ENCODE measurements at regions not wholly inside any gene's neighbourhood (a gene's known extent, or its start where the extent isn't known, plus 50 kb on each side); places are given as distances from the start of the nearest gene placed in this dataset.

DNA sequence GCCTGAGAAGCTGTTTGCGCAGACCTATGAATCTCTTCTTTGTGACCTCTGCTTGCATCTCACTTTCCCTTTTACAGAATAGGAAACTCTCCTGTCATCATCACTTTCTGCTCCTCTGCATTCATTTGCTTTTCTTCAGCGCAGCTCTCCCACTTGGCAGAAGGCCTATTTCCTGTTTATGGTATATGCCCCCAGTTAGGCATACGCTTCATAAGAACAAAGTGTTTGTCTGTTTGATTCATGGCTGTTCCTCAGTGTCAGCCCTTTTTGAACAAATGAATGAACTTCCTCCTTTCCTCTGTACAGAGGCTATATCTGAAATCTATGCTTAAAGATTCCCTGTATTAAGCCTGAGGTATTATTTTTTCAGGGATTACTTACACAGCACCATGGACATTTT, 1216.9 kb upstream of the GBE1 start:
- intact Hi-C loops (cut with DNase I): no loop called here

DNA sequence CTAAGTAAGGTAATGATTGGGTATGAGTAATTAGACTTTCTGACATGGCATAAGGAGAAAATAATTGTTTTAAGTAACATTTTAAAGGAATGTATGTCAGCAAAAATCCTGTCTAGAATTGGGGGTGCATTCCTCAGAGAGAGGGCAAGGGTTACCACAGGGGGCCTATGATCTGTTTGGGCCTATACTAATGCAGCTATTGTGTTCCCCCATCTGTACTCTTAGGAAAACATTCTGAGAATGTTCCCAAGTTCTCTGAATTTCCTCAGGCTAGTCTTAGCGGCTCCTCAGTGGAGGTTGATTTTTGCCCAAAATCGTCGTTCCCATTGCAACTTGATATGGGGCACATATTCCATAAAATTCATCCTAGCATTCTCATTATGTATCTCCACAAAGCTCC, 1216.4 kb upstream of the GBE1 start:
- no peak for DNase-seq
- 87 to 88% methylated on average over 3 of the region's 3 CpGs for WGBS, 2 donors
- intact Hi-C loops (cut with DNase I): no loop called here

More for the DNA sequence above, 1216.9 kb upstream of the GBE1 start:
- H3K4me3 ChIP-seq: no peak overlapping the region
- H3K4me1 ChIP-seq: no peaks in the 10 kb centered on the region
- DNase-seq: no peak
- no peak for TF ChIP-seq POLR2A (IDR thresholded peaks at IDR 0.05)
- TF ChIP-seq, protein P1, sequence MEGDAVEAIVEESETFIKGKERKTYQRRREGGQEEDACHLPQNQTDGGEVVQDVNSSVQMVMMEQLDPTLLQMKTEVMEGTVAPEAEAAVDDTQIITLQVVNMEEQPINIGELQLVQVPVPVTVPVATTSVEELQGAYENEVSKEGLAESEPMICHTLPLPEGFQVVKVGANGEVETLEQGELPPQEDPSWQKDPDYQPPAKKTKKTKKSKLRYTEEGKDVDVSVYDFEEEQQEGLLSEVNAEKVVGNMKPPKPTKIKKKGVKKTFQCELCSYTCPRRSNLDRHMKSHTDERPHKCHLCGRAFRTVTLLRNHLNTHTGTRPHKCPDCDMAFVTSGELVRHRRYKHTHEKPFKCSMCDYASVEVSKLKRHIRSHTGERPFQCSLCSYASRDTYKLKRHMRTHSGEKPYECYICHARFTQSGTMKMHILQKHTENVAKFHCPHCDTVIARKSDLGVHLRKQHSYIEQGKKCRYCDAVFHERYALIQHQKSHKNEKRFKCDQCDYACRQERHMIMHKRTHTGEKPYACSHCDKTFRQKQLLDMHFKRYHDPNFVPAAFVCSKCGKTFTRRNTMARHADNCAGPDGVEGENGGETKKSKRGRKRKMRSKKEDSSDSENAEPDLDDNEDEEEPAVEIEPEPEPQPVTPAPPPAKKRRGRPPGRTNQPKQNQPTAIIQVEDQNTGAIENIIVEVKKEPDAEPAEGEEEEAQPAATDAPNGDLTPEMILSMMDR (IDR thresholded peaks at IDR 0.05): no peak
- 50% methylated on average over 3 of the region's 3 CpGs for WGBS, 2 donors
- no peaks in the 10 kb centered on the region for H3K9me3 ChIP-seq
- no peak overlapping the region for H3K27ac ChIP-seq
- no peaks in the 10 kb centered on the region for H3K27me3 ChIP-seq
- no peaks in the 10 kb centered on the region for H3K36me3 ChIP-seq

DNA sequence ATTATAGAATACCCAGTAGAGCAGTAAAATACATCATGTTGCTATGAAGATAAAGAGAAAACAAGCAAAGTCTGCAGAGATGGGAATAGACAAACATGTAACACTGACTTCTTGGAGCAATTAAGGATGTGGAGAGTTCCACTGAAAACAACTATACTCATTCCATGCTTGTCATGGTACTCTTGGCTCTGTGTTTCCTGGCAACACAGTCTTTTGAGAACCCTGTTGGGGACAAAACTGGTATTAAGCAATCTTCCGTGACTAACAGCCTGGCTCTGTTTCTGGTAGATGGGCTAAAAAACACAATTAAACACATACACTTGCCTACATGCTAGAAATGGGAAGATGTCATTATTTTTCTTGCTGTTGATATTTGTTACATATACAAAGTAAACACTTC, 1212.3 kb upstream of the GBE1 start:
- intact Hi-C loops (cut with DNase I): no loop called here
- 50 to 53% methylated on average over 1 of the region's 1 CpG for WGBS, 2 donors
- DNase-seq: no peak

More for the DNA sequence above, 1216.4 kb upstream of the GBE1 start:
- Histone ChIP-seq H3K9me3 (no peaks in the 10 kb centered on the region), H3K36me3 (no peaks in the 10 kb centered on the region), H3K27me3 (no peaks in the 10 kb centered on the region), H3K4me3 (no peak overlapping the region), H3K4me1 (no peaks in the 10 kb centered on the region), H3K27ac (no peak overlapping the region)
- TF ChIP-seq POLR2A (IDR thresholded peaks at IDR 0.05): no peak
- TF ChIP-seq, protein P1 (IDR thresholded peaks at IDR 0.05): no peak

GRCh38 chr3:82960379-82960778, 1198.9 kb upstream of the GBE1 start:
- H3K4me1 ChIP-seq: no peaks in the 10 kb centered on the region
- no peaks in the 10 kb centered on the region for H3K27me3 ChIP-seq
- H3K27ac ChIP-seq: no peak overlapping the region
- no peaks in the 10 kb centered on the region for H3K36me3 ChIP-seq
- TF ChIP-seq, protein P1 (IDR thresholded peaks at IDR 0.05): no peak
- no peak for TF ChIP-seq POLR2A (IDR thresholded peaks at IDR 0.05)
- no peak for DNase-seq
- intact Hi-C loops (cut with DNase I): no loop called here
- H3K9me3 ChIP-seq: no peaks in the 10 kb centered on the region
- H3K4me3 ChIP-seq: no peak overlapping the region

More for the DNA sequence above, 1212.3 kb upstream of the GBE1 start:
- Histone ChIP-seq H3K4me3 (no peak overlapping the region), H3K36me3 (no peaks in the 10 kb centered on the region), H3K4me1 (no peaks in the 10 kb centered on the region), H3K27me3 (no peaks in the 10 kb centered on the region), H3K27ac (no peak overlapping the region), H3K9me3 (no peaks in the 10 kb centered on the region)
- no peak for TF ChIP-seq POLR2A (IDR thresholded peaks at IDR 0.05)
- TF ChIP-seq, protein P1 (IDR thresholded peaks at IDR 0.05): no peak

GRCh38 chr3:82957696-82958095, 1196.3 kb upstream of the GBE1 start:
- TF ChIP-seq, protein P1 (IDR thresholded peaks at IDR 0.05): no peak
- TF ChIP-seq POLR2A (IDR thresholded peaks at IDR 0.05): no peak
- no peak for DNase-seq
- Histone ChIP-seq H3K9me3 (no peaks in the 10 kb centered on the region), H3K4me3 (no peak overlapping the region), H3K36me3 (no peaks in the 10 kb centered on the region), H3K27me3 (no peaks in the 10 kb centered on the region), H3K27ac (no peak overlapping the region), H3K4me1 (no peaks in the 10 kb centered on the region)
- intact Hi-C loops (cut with DNase I): no loop called here
- 56 to 69% methylated on average over 6 of the region's 6 CpGs for WGBS, 2 donors
